PC-9 (cell line): ENCODE measurements at regions not wholly inside any gene's neighbourhood (a gene's known extent, or its start where the extent isn't known, plus 50 kb on each side); places are given as distances from the start of the nearest gene placed in this dataset.

Source experiments
- CTCF ChIP-seq: fragments of 200-600 bp; sonication (generic); conservative IDR thresholded peaks from 2 replicates; pipeline ENCODE4 v1.6.1; 2017; ENCODE audit warnings: mixed run types, antibody characterized with exemption, mild to moderate bottlenecking, moderate library complexity
- EZH2 ChIP-seq: fragments of 200-600 bp; sonication (generic); IDR thresholded peaks from 2 replicates; pipeline ENCODE4 v1.8.0; 2017; ENCODE audit warnings: antibody characterized with exemption, low read depth

- TF ChIP-seq CTCF (no peak), EZH2 (no peak)
Observed at GRCh38 chr13:87590518-87590917, 80.7 kb upstream of the SLITRK5 start.
